ENCODE measurements at regions not wholly inside any gene's neighbourhood (a gene's known extent, or its start where the extent isn't known, plus 50 kb on each side); places are given as distances from the start of the nearest gene placed in this dataset.

GRCh38 chr14:82913396-82913795 is 1379.7 kb upstream of the SEL1L start:
- TF ChIP-seq POLR2A (IDR thresholded peaks at IDR 0.05) (no peak), CTCF (IDR thresholded peaks at IDR 0.05) (no peak), EP300 (IDR thresholded peaks at IDR 0.05) (no peak), POLR2AphosphoS5 (IDR thresholded peaks at IDR 0.05) (no peak)
